Suprapubic skin (tissue), 3 donors: ENCODE measurements at regions not wholly inside any gene's neighbourhood (a gene's known extent, or its start where the extent isn't known, plus 50 kb on each side); places are given as distances from the start of the nearest gene placed in this dataset.

ENCODE experiments used
- POLR2AphosphoS5 ChIP-seq, 3 donors: sonication (generic); formaldehyde crosslinking; IDR thresholded peaks; one replicate each; pipeline ENCODE4 v1.6.1; 2017; ENCODE audit warnings: antibody characterized with exemption in 3 of 3
- TF ChIP-seq, protein P1 (sequence below), 2 donors: fragments of 200-600 bp in 1 of 2; fragments of 450-650 bp in 1 of 2; sonication (generic) in 1 of 2; IDR thresholded peaks; one replicate each; pipeline ENCODE4 v1.5.1; 2016 to 2019; ENCODE audit warnings: antibody characterized with exemption in 2 of 2, mild to moderate bottlenecking in 1 of 2, moderate library complexity in 1 of 2

DNA sequence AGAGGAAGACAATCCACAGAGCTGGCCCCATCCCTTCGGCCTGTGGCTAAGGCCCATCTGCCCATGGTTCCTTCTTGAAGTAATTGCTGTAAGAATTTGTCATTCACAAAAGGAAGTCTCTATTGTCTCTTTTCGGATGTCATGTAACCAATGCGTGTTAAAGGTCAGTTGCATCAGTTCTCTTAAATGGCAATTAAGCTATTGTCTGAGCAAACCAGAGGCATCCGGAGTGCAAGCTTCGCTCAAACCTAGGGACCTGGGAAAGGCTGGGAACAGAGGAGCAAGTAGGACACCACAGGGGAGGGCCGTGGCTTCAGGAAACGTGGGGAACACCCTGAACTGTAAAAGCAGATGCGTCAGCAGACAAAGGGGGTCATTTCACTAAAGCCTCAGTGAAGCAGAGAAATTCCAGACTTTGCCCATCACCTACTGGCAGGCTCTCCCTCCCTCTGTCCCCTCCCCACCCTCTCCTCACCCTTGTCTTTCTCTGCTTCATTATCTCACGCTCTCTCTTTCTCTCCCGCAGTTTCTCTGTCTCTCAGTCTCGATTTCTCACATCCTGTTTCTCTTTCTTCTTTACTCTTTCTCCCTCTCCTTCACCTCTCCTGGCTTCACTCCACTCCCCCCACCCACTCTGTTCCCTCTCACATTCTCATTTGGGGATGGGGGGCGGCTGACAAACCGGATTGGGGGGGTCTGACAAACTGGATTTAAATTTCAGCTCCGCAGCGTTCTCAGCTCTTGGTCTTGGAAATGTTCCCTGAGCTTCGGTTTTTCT, 204.6 kb upstream of the TNP1 start:
- TF ChIP-seq, protein P1, sequence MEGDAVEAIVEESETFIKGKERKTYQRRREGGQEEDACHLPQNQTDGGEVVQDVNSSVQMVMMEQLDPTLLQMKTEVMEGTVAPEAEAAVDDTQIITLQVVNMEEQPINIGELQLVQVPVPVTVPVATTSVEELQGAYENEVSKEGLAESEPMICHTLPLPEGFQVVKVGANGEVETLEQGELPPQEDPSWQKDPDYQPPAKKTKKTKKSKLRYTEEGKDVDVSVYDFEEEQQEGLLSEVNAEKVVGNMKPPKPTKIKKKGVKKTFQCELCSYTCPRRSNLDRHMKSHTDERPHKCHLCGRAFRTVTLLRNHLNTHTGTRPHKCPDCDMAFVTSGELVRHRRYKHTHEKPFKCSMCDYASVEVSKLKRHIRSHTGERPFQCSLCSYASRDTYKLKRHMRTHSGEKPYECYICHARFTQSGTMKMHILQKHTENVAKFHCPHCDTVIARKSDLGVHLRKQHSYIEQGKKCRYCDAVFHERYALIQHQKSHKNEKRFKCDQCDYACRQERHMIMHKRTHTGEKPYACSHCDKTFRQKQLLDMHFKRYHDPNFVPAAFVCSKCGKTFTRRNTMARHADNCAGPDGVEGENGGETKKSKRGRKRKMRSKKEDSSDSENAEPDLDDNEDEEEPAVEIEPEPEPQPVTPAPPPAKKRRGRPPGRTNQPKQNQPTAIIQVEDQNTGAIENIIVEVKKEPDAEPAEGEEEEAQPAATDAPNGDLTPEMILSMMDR (IDR thresholded peaks at IDR 0.05), result no peak
- TF ChIP-seq POLR2AphosphoS5 (IDR thresholded peaks at IDR 0.05), result no peak
